Heart right ventricle (tissue), 16 donors: ENCODE measurements at regions not wholly inside any gene's neighbourhood (a gene's known extent, or its start where the extent isn't known, plus 50 kb on each side); places are given as distances from the start of the nearest gene placed in this dataset.

Experiments
- ATAC-seq, 8 donors: fragments of 200-7000 bp; cut with Tn5 transposase; one replicate each; pipeline ENCODE4 v1.9.1; 2020; ENCODE audit warnings: mild to moderate bottlenecking in 8 of 8, moderate library complexity in 8 of 8, moderate number of reproducible peaks in 1 of 8
- DNase-seq, 2 donors: peaks; one replicate each; pipeline ENCODE4 v3.0.0-alpha.2; 2020
- H3K27ac ChIP-seq, 10 donors: fragments of 200-600 bp; sonication (generic) in 2 of 10; one replicate each; pipeline versions ENCODE4 v1.5.0 to v1.8.0; 2020 to 2022; ENCODE audit warnings: mild to moderate bottlenecking in 3 of 10
- H3K27me3 ChIP-seq, 7 donors: fragments of 200-600 bp; one replicate each; pipeline ENCODE4 v1.8.0; 2021 to 2022; ENCODE audit warnings: mild to moderate bottlenecking in 2 of 7
- H3K36me3 ChIP-seq, 9 donors: fragments of 200-600 bp; sonication (generic) in 1 of 9; one replicate each; pipeline versions ENCODE4 v1.5.0 to v1.8.0; 2020 to 2022; ENCODE audit warnings: mild to moderate bottlenecking in 2 of 9
- H3K4me1 ChIP-seq, 9 donors: fragments of 200-600 bp; sonication (generic) in 1 of 9; one replicate each; pipeline versions ENCODE4 v1.5.0 to v1.8.0; 2020 to 2022; ENCODE audit warnings: mild to moderate bottlenecking in 4 of 9
- H3K4me3 ChIP-seq, 10 donors: fragments of 200-600 bp; sonication (generic) in 2 of 10; one replicate each; pipeline versions ENCODE4 v1.5.0 to v1.8.0; 2020 to 2022; ENCODE audit warnings: mild to moderate bottlenecking in 7 of 10, moderate library complexity in 2 of 10
- H3K9me3 ChIP-seq, 11 donors: fragments of 200-600 bp in 10 of 11; sonication (generic) in 2 of 11; one replicate each; pipeline versions ENCODE4 v1.5.0 to v1.8.0; 2013 to 2022; ENCODE audit warnings: mild to moderate bottlenecking in 2 of 11, control low read depth in 1 of 11, moderate library complexity in 1 of 11
- WGBS, 2 donors: extraction: QIAGEN DNeasy Blood & Tissue Kit; methylation state at CpG; one replicate each; pipeline ENCODE4 v1.1.7; 2013; ENCODE audit warnings: inconsistent platforms in 1 of 2; 5-methylcytosine and 5-hydroxymethylcytosine counted together
- intact Hi-C, 10 donors: fragments of 100-400 bp; cut with DNase I; formaldehyde crosslinking; loops; one replicate each; pipeline versions ENCODE4 v1.11.1 to v1.14.2; 2022
- TF ChIP-seq, protein P1 (sequence below), 9 donors: fragments of 200-600 bp; sonication (generic) in 2 of 9; IDR thresholded peaks; one replicate each; pipeline versions ENCODE4 v1.5.0 to v1.8.0; 2021 to 2022; ENCODE audit warnings: antibody characterized with exemption in 9 of 9, mild to moderate bottlenecking in 5 of 9, moderate library complexity in 1 of 9
- donor health status: Arrhythmogenic right ventricular cardiomyopathy.
- donor health status: ischemic (EF 13 %, LVEDD 7.1; RV severe dilation, severe dysfunction).
- donor health status: healthy with polysubstance abuse.
- donor health status: DM: no; HTN: yes; CAD: no.
- donor health status: DM: no; HTN: no; CAD: no.
- donor health status: ischemic (EF 25% LVEDD 6.9; RV normal size, moderate dysfunction).
- donor health status: ischemic (EF 25% LVEDD 5.7; RV mildly dilated, moderate dysfunction).
- donor health status: healthy.
- donor health status: DM: yes; HTN: yes; CAD: no.
- donor health status: Ischemic cardiomyopathy.
- donor health status: ischemic (EF 35%, LVEDD 5.7; RV mildly dilated, moderate dysfunction).
- donor health status: nonischemic (EF 11% LVEDD 7.7; RV severe dilation, severe dysfunction).
- donor health status: DM: yes; HTN: yes; CAD: no.
- donor health status: PGD.
- donor health status: ischemic (EF 29% LVEDD 5.4; RV normal size, mild dysfunction).
- donor health status: nonischemic (EF 23%, LVEDD 6.1; RV moderate dilation, normal function).

DNA sequence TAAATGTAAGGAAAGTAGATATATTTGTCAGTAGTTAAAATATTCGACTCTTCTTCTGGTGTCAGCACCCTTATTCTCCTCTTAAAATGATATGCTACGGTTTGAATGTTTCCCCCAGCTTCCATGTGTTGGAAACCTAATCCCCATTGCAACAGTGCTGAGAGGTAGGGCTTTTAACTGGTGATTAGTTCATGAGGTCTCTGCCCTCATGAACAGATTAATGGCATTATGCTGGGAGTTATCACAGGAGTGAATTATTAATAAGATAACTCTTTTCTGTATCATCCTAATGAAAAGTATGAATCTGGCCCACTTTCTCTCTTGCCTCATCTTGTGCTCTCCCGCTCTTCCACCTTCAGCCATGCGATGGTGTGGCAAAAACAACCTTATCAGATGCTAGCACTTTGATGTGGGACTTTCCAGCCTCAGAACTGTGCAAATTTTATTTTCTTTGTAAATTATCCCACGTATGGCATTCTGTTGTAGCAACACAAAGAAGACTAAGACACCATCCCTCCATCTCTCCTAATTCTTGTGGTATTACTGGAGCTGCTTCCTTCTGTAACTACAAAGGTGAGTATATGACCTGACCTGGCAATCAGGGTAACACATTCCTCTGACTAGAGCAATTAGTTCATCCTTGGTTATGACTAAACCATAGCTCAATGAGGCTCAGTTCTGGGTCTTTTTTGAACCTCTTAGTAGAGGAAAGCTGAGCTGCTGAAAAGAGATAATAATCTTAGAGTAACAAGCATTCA is 171.1 kb upstream of the TMEM196 start:
- no peak overlapping the region for H3K27ac ChIP-seq
- no peaks in the 10 kb centered on the region for H3K27me3 ChIP-seq
- intact Hi-C loops = no loop called here
- peaks cover 0 to 16% (median 2%) of the 10 kb centered on the region in 11 donors for H3K9me3 ChIP-seq
- H3K4me1 ChIP-seq = no peaks in the 10 kb centered on the region
- H3K36me3 ChIP-seq = no peaks in the 10 kb centered on the region
- DNase-seq (no peak), ATAC-seq (no peak)
- TF ChIP-seq, protein P1, sequence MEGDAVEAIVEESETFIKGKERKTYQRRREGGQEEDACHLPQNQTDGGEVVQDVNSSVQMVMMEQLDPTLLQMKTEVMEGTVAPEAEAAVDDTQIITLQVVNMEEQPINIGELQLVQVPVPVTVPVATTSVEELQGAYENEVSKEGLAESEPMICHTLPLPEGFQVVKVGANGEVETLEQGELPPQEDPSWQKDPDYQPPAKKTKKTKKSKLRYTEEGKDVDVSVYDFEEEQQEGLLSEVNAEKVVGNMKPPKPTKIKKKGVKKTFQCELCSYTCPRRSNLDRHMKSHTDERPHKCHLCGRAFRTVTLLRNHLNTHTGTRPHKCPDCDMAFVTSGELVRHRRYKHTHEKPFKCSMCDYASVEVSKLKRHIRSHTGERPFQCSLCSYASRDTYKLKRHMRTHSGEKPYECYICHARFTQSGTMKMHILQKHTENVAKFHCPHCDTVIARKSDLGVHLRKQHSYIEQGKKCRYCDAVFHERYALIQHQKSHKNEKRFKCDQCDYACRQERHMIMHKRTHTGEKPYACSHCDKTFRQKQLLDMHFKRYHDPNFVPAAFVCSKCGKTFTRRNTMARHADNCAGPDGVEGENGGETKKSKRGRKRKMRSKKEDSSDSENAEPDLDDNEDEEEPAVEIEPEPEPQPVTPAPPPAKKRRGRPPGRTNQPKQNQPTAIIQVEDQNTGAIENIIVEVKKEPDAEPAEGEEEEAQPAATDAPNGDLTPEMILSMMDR (IDR thresholded peaks at IDR 0.05) = no peak
- H3K4me3 ChIP-seq = no peak overlapping the region
- 66 to 73% methylated on average over 5 of the region's 5 CpGs for WGBS, 2 donors

DNA sequence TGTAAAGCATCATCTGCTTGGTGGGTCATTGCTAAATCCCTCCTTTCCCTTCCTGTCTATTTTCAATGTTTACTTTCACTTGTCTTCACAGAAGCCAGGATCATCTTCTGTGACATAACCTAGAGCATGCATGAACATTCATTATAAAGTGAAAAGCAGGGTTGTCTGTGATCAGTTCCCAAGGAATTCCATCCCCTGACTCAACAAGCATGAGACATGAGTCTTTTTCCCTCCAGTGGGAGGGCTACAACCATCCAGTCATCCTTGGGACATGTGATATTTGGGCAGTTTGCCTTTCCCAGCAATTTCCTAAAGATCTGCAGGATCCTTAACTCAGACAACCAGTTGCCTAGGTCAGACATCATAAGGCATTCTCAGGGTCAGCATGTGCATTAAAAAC is 166.3 kb upstream of the TMEM196 start:
- H3K4me1 ChIP-seq = no peaks in the 10 kb centered on the region
- no peaks in the 10 kb centered on the region for H3K36me3 ChIP-seq
- no peaks in the 10 kb centered on the region for H3K27me3 ChIP-seq
- H3K4me3 ChIP-seq = no peak overlapping the region
- TF ChIP-seq, protein P1 (IDR thresholded peaks at IDR 0.05) = no peak
- H3K27ac ChIP-seq = no peak overlapping the region
- intact Hi-C loops = no loop called here
- DNase-seq (no peak), ATAC-seq (no peak)
- peaks cover 0 to 26% (median 11%) of the 10 kb centered on the region in 11 donors for H3K9me3 ChIP-seq

DNA sequence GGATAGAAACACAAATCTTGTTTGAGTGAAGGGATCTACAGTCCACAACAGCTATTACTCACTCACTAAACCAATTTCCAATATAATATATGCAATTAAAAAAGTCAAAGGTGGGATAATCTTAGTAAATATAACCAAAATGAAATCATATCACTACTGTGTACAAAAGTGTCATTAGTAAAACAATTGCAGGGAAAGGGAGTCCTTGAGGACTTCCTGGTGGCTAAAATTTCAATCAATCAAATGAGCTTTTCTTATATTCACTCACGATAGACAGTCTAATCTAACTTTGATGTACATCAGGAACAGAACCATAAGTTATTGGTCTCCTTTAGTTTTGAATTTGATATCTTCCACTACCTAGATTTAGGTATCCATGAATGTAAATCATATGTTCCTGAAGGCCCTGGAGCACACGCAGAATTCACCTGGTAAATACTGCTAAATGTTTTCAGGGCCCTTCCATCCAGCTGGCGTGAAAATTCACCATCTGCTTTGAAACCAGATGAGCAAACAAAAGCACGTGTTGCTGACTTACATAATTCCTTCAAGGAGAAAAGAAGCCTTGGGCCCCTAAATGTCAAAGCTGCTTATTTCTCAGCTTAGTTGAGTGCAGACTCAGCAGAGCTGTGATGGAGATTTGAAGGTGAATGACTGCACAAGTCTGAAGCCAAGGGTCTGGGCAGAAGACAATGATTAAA is 159.3 kb upstream of the TMEM196 start:
- H3K4me1 ChIP-seq = no peaks in the 10 kb centered on the region
- no peak overlapping the region for H3K4me3 ChIP-seq
- H3K9me3 ChIP-seq = peaks cover 0 to 35% (median 11%) of the 10 kb centered on the region in 11 donors
- H3K27me3 ChIP-seq = no peaks in the 10 kb centered on the region
- ATAC-seq (no peak), DNase-seq (no peak)
- TF ChIP-seq, protein P1 (IDR thresholded peaks at IDR 0.05) = no peak
- H3K36me3 ChIP-seq = no peaks in the 10 kb centered on the region
- 58 to 72% methylated on average over 4 of the region's 4 CpGs for WGBS, 2 donors
- no peak overlapping the region for H3K27ac ChIP-seq
- intact Hi-C loops = no loop called here

DNA sequence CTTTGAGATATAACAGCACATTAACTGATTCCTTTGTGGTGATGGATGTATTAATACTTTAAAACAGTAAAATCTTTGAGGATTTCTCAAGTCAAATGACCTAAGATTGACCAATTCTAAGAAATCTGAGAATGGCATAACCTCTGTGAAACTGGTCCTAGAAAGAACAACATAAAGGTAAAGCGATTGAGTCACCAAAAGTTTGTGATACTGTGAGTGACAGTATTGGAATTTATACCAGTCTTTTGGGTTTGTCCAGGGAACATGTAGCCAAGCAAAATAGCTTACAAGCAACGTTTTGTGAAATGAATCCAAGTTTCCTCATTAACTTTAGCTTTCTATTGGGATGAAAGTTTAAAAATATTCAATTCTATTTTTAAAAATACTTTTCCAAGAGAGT is 157.4 kb upstream of the TMEM196 start:
- 44 to 71% methylated on average over 2 of the region's 2 CpGs for WGBS, 2 donors
- no peaks in the 10 kb centered on the region for H3K4me1 ChIP-seq
- ATAC-seq (no peak), DNase-seq (no peak)
- intact Hi-C loops = no loop called here
- H3K27ac ChIP-seq = no peak overlapping the region
- peaks cover 0 to 20% (median under 1%) of the 10 kb centered on the region in 11 donors for H3K9me3 ChIP-seq
- TF ChIP-seq, protein P1 (IDR thresholded peaks at IDR 0.05) = no peak
- no peaks in the 10 kb centered on the region for H3K27me3 ChIP-seq
- no peak overlapping the region for H3K4me3 ChIP-seq
- no peaks in the 10 kb centered on the region for H3K36me3 ChIP-seq
